CD4-positive, alpha-beta T cell (primary cell): ENCODE measurements at regions not wholly inside any gene's neighbourhood (a gene's known extent, or its start where the extent isn't known, plus 50 kb on each side); places are given as distances from the start of the nearest gene placed in this dataset.

Source experiments
- ATAC-seq: fragments of 200-7000 bp; cut with Tn5 transposase; one replicate; pipeline ENCODE4 v1.10.0; 2022; ENCODE audit warnings: mild to moderate bottlenecking; ENCODE audit not compliant: poor library complexity
- CTCF ChIA-PET: fragments of 350-600 bp; sonication (Branson Sonifier 250); formaldehyde crosslinking; loops from one replicate; lab custom pipeline; 2021; ENCODE audit warnings: antibody characterized with exemption, inconsistent platforms; lab: Charles Lee
- POLR2A ChIA-PET: fragments of 350-600 bp; sonication (Branson Sonifier 250); formaldehyde crosslinking; loops from one replicate; lab custom pipeline; 2021; ENCODE audit warnings: antibody characterized with exemption, inconsistent platforms; lab: Charles Lee
- DNase-seq, 14 experiments: peaks; one replicate each; pipeline ENCODE4 v3.0.0-alpha.2; 2013 to 2020; ENCODE audit warnings: mixed read lengths in 2 of 14
- H3K27ac ChIP-seq, 2 donors: one replicate each; pipeline versions ENCODE4 v1.5.1 to v1.7.0; 2013; ENCODE audit warnings: low read length in 2 of 2, low read depth in 1 of 2, mild to moderate bottlenecking in 1 of 2
- H3K27me3 ChIP-seq, 2 experiments: 1 replicate in 1 of 2; 2 replicates in 1 of 2; pipeline versions ENCODE4 v1.6.1 to v1.7.0; 2013; ENCODE audit warnings: low read length in 2 of 2, control low read depth in 1 of 2, mild to moderate bottlenecking in 1 of 2, moderate library complexity in 1 of 2; ENCODE audit not compliant: insufficient read depth in 2 of 2, control insufficient read depth in 1 of 2
- H3K36me3 ChIP-seq: one replicate; pipeline ENCODE4 v1.6.1; 2013; ENCODE audit warnings: low read length, control low read depth; ENCODE audit not compliant: insufficient read depth
- H3K4me1 ChIP-seq: one replicate; pipeline ENCODE4 v1.6.1; 2013; ENCODE audit warnings: low read length, control low read depth; ENCODE audit not compliant: insufficient read depth
- H3K4me3 ChIP-seq: one replicate; pipeline ENCODE4 v1.5.1; 2013; ENCODE audit warnings: mild to moderate bottlenecking, low read length, moderate library complexity
- H3K9me3 ChIP-seq, 2 experiments: 1 replicate in 1 of 2; 2 replicates in 1 of 2; pipeline versions ENCODE4 v1.6.1 to v1.7.0; 2013; ENCODE audit warnings: low read length in 2 of 2, mild to moderate bottlenecking in 2 of 2, control low read depth in 1 of 2, moderate library complexity in 1 of 2; ENCODE audit not compliant: control insufficient read depth in 1 of 2, insufficient read depth in 1 of 2
- H3K27ac Mint-ChIP-seq: one replicate; pipeline ENCODE4 v1.8.0; 2020; ENCODE audit warnings: mixed read lengths
- H3K27me3 Mint-ChIP-seq: one replicate; pipeline ENCODE4 v1.8.0; 2021; ENCODE audit warnings: mixed read lengths
- H3K36me3 Mint-ChIP-seq: one replicate; pipeline ENCODE4 v1.8.0; 2021; ENCODE audit warnings: low read depth, mixed read lengths
- H3K4me1 Mint-ChIP-seq: one replicate; pipeline ENCODE4 v1.8.0; 2021; ENCODE audit warnings: low read depth, mixed read lengths
- H3K4me3 Mint-ChIP-seq: one replicate; pipeline ENCODE4 v1.8.0; 2020; ENCODE audit warnings: mild to moderate bottlenecking, mixed read lengths
- H3K9me3 Mint-ChIP-seq: one replicate; pipeline ENCODE4 v1.8.0; 2020; ENCODE audit warnings: mixed read lengths
- CTCF ChIP-seq: fragments of 200-600 bp; IDR thresholded peaks from one replicate; pipeline ENCODE4 v1.8.0; 2022; ENCODE audit warnings: antibody characterized with exemption, mild to moderate bottlenecking
- intact Hi-C, 2 experiments: fragments of 100-400 bp; cut with DNase I in 1 of 2; cut with micrococcal nuclease in 1 of 2; formaldehyde crosslinking; loops; one replicate each; pipeline versions ENCODE4 v1.15.1 to v1.9.0; 2023 to 2025; cut with DNase I, micrococcal nuclease

DNA sequence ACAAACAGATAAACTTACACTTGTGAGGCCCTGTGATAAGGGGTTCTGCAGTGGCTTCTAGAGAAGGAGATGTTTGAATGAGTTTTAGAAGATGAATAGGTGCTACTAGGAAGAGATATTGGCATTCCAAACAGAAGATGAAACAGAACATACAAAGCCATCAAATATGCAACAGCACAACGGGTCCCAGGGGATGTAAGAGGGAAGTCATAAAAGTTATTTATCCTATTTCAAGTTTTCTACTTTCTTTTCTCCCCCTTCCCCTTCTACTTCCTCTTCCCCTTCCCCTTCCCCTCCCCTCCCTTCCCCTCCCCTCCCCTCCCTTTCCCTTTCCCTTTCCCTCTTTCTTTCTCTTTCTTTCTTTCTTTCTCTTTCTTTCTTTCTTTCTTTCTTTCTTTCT lies 94.9 kb upstream of the CADM1 start:
- Histone ChIP-seq H3K27me3 (peaks cover 0 to 2% of the 10 kb centered on the region in 2 experiments), H3K36me3 (no peaks in the 10 kb centered on the region), H3K4me1 (no peaks in the 10 kb centered on the region), H3K4me3 (no peak overlapping the region), H3K9me3 (peaks cover 0 to 8% of the 10 kb centered on the region in 2 experiments), H3K27ac (no peak overlapping the region)
- DNase-seq = no peak
- ATAC-seq = no peak
- H3K9me3 Mint-ChIP-seq = peaks cover 2% of the 10 kb centered on the region
- no peak for TF ChIP-seq CTCF
- CTCF ChIA-PET = no interaction called here
- no peaks in the 10 kb centered on the region for H3K36me3 Mint-ChIP-seq
- intact Hi-C loops = no loop called here
- POLR2A ChIA-PET = no interaction called here
- H3K4me3 Mint-ChIP-seq = no peak overlapping the region
- no peaks in the 10 kb centered on the region for H3K4me1 Mint-ChIP-seq
- no peak overlapping the region for H3K27ac Mint-ChIP-seq
- no peaks in the 10 kb centered on the region for H3K27me3 Mint-ChIP-seq

DNA sequence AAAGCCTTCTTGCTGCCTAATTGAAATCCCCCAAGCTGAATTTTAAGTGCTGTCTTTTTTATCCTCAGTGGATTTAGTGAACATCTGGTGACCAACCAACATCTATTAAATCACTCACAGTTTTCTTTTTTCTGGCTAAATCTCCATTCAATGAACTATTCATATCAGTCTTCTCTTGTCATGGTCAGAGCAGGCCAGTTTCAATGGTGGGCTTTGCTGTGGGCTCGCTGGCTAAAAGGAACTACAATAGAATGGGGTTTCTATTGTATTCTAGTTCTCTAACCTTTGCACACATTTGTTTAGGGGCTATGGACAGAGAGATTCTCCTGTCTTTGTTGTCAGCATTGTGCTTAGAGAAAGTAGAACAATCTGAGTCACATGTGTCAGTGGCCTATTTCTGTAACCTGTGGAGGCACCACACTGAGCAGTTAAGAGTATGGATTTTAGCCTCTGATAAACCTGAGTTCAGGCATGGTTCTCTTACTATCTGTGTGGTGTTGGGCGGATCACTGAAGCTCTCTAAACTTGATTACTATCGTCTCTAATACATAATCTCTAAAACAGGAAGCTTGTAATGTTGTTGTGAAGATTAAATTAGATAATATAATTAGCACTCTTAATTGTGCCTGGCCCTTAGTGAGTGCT lies 94.2 kb upstream of the CADM1 start:
- no peak for TF ChIP-seq CTCF
- CTCF ChIA-PET = no interaction called here
- no peak overlapping the region for H3K4me3 Mint-ChIP-seq

DNA sequence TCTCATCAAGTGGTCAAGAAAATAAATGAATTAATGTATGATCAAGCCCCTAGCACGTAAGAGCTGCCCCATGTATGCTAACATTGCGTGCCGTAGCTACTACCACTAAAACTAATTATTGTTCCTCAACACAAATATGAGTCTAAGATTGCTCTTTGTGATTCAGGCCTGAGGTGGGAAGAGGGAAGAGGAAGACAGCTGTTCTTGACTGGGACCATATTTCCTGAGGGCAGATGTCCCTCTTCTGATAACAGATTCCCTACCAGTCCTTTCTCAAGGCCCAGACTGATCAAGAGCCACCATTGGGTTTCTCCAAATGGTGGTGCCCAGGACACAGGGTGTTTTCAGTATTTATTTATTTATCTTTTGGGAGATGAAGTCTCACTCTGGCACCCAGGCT lies 87.2 kb upstream of the CADM1 start:
- POLR2A ChIA-PET = no interaction called here
- no peak overlapping the region for H3K4me3 ChIP-seq
- Mint-ChIP-seq H3K36me3 (no peaks in the 10 kb centered on the region), H3K9me3 (peaks cover 11% of the 10 kb centered on the region), H3K4me1 (no peaks in the 10 kb centered on the region), H3K4me3 (no peak overlapping the region), H3K27me3 (no peaks in the 10 kb centered on the region), H3K27ac (no peak overlapping the region)
- no peaks in the 10 kb centered on the region for H3K4me1 ChIP-seq
- TF ChIP-seq CTCF = no peak
- peaks cover 0 to 2% of the 10 kb centered on the region in 2 experiments for H3K27me3 ChIP-seq
- H3K9me3 ChIP-seq = peaks cover 0 to 8% of the 10 kb centered on the region in 2 experiments
- H3K36me3 ChIP-seq = no peaks in the 10 kb centered on the region
- H3K27ac ChIP-seq = no peak overlapping the region
- ATAC-seq (no peak), DNase-seq (no peak)
- intact Hi-C loops = no loop called here
- CTCF ChIA-PET = no interaction called here

More for the DNA sequence above, 94.2 kb upstream of the CADM1 start:
- ATAC-seq (no peak), DNase-seq (no peak)
- POLR2A ChIA-PET = no interaction called here
- H3K4me1 Mint-ChIP-seq = no peaks in the 10 kb centered on the region
- H3K27me3 Mint-ChIP-seq = no peaks in the 10 kb centered on the region
- peaks cover 2% of the 10 kb centered on the region for H3K9me3 Mint-ChIP-seq
- H3K27me3 ChIP-seq = peaks cover 0 to 2% of the 10 kb centered on the region in 2 experiments
- H3K27ac ChIP-seq = no peak overlapping the region
- H3K4me1 ChIP-seq = no peaks in the 10 kb centered on the region
- H3K4me3 ChIP-seq = no peak overlapping the region
- no peak overlapping the region for H3K27ac Mint-ChIP-seq
- intact Hi-C loops = no loop called here
- peaks cover 0 to 7% of the 10 kb centered on the region in 2 experiments for H3K9me3 ChIP-seq
- H3K36me3 Mint-ChIP-seq = no peaks in the 10 kb centered on the region
- no peaks in the 10 kb centered on the region for H3K36me3 ChIP-seq
